GM12878 (cell line): ENCODE measurements at regions not wholly inside any gene's neighbourhood (a gene's known extent, or its start where the extent isn't known, plus 50 kb on each side); places are given as distances from the start of the nearest gene placed in this dataset.

Experiments used
- ATAC-seq: fragments of 200-7000 bp; cut with Tn5 transposase; 3 replicates; pipeline ENCODE4 v1.9.1; 2020; ENCODE audit warnings: mild to moderate bottlenecking, moderate library complexity
- BruUV-seq: library from RNA; stranded (reverse); fragments of 400-500 nt; replicated peaks from 2 replicates; lab custom pipeline; 2021; lab: Mats Ljungman, UMichigan
- CTCF ChIA-PET: fragments of 300-600 bp; sonication (Branson Sonifier 250); formaldehyde crosslinking; extraction: SDS; loops from one replicate; lab custom pipeline; 2021; ENCODE audit warnings: inconsistent platforms; lab: Yijun Ruan, JAX
- POLR2A ChIA-PET: fragments of 350-600 bp; formaldehyde crosslinking; extraction: SDS; loops from one replicate; lab custom pipeline; 2021; ENCODE audit warnings: inconsistent platforms; lab: Charles Lee
- RAD21 ChIA-PET: fragments of 300-600 bp; sonication (Branson Sonifier 250); formaldehyde crosslinking; loops from one replicate; lab custom pipeline; 2023; ENCODE audit warnings: antibody characterized with exemption; ENCODE audit not compliant: unreplicated experiment; lab: Charles Lee
- SMC1A ChIA-PET: fragments of 300-600 bp; sonication (Branson Sonifier 250); formaldehyde crosslinking; loops from one replicate; lab custom pipeline; 2023; ENCODE audit not compliant: unreplicated experiment, uncharacterized antibody; lab: Charles Lee
- DNase-seq: peaks from one replicate; pipeline ENCODE4 v3.0.0-alpha.2; 2011; ENCODE audit warnings: low read depth, low spot score
- FAIRE-seq: peaks from 3 replicates; lab custom pipeline; 2011; peaks lifted over from hg19 to GRCh38; lab: Jason Lieb, UNC
- H2AFZ ChIP-seq: 2 replicates; pipeline ENCODE4 v1.6.0; 2011; ENCODE audit warnings: low read depth, low read length, control low read depth; ENCODE audit not compliant: control insufficient read depth
- H3K27ac ChIP-seq: 2 replicates; pipeline ENCODE4 v1.5.1; 2011; ENCODE audit warnings: control low read depth; ENCODE audit not compliant: control insufficient read depth, insufficient read depth
- H3K27me3 ChIP-seq, 2 experiments: replicated peaks in 1 of 2; 2 replicates each; pipeline versions ENCODE4 v1.6.0 to v1.6.1; 2011; ENCODE audit warnings: low read length in 1 of 2; ENCODE audit not compliant: control insufficient read depth in 2 of 2, insufficient read depth in 2 of 2
- H3K36me3 ChIP-seq, 2 experiments: 2 replicates each; pipeline ENCODE4 v1.5.1; 2011; ENCODE audit warnings: low read length in 1 of 2; ENCODE audit not compliant: control insufficient read depth in 2 of 2, insufficient read depth in 2 of 2
- H3K4me1 ChIP-seq: 2 replicates; pipeline ENCODE4 v1.6.1; 2011; ENCODE audit warnings: mild to moderate bottlenecking, low read length, moderate library complexity, mixed read lengths; ENCODE audit not compliant: control insufficient read depth, insufficient read depth
- H3K4me2 ChIP-seq: 2 replicates; pipeline ENCODE4 v1.6.0; 2011; ENCODE audit warnings: control low read depth; ENCODE audit not compliant: control insufficient read depth, insufficient read depth
- H3K4me3 ChIP-seq: fragments of 200-600 bp; sonication (generic); 2 replicates; pipeline ENCODE4 v1.5.1; 2016
- H3K79me2 ChIP-seq: 2 replicates; pipeline ENCODE4 v1.6.0; 2011; ENCODE audit warnings: low read length; ENCODE audit not compliant: control insufficient read depth, insufficient read depth
- H3K9ac ChIP-seq: 2 replicates; pipeline ENCODE4 v1.8.0; 2011; ENCODE audit warnings: low read length, control low read depth, mixed read lengths; ENCODE audit not compliant: control insufficient read depth, insufficient read depth
- H3K9me3 ChIP-seq: replicated peaks from 3 replicates; pipeline ENCODE4 v1.5.1; 2011; ENCODE audit warnings: mild to moderate bottlenecking, low read length; ENCODE audit not compliant: control insufficient read depth, insufficient read depth
- H4K20me1 ChIP-seq: 2 replicates; pipeline ENCODE4 v1.6.0; 2011; ENCODE audit not compliant: control insufficient read depth, insufficient read depth
- BACH1 ChIP-seq: fragments of 450-650 bp; IDR thresholded peaks from 2 replicates; pipeline ENCODE4 v1.6.1; 2017; ENCODE audit warnings: mild to moderate bottlenecking, borderline replicate concordance
- CBFB ChIP-seq: IDR thresholded peaks from 2 replicates; pipeline ENCODE4 v1.6.1; 2016; ENCODE audit warnings: antibody characterized with exemption, low read depth
- HDAC6 ChIP-seq: fragments of 200-600 bp; sonication (generic); IDR thresholded peaks from one replicate; pipeline ENCODE4 v1.8.0; 2017; ENCODE audit warnings: antibody characterized with exemption; ENCODE audit not compliant: unreplicated experiment
- MYB ChIP-seq: fragments of 150-350 bp; IDR thresholded peaks from 2 replicates; pipeline ENCODE4 v1.6.1; 2014; ENCODE audit warnings: mild to moderate bottlenecking, low read depth, low read length, borderline replicate concordance
- NFIC ChIP-seq: IDR thresholded peaks from 2 replicates; pipeline ENCODE4 v1.6.1; 2012; ENCODE audit warnings: low read depth, mild to moderate bottlenecking, inconsistent platforms, low read length, moderate library complexity
- POLR2AphosphoS2 ChIP-seq: IDR thresholded peaks from 2 replicates; pipeline ENCODE4 v1.6.1; 2011; ENCODE audit warnings: low read depth, mild to moderate bottlenecking, low read length, improper control_type of control experiment, moderate library complexity
- SIN3A ChIP-seq: IDR thresholded peaks from 2 replicates; pipeline ENCODE4 v1.6.1; 2012; ENCODE audit warnings: low read depth, low read length, improper control_type of control experiment
- SP1 ChIP-seq: IDR thresholded peaks from one replicate; pipeline ENCODE4 v1.6.1; 2011; ENCODE audit warnings: low read depth, low read length
- TBL1XR1 ChIP-seq: IDR thresholded peaks from 2 replicates; pipeline ENCODE4 v1.6.1; 2012; ENCODE audit warnings: low read depth, low read length, improper control_type of control experiment
- TCF7 ChIP-seq: IDR thresholded peaks from 2 replicates; pipeline ENCODE4 v1.6.1; 2014; ENCODE audit warnings: antibody characterized with exemption, borderline replicate concordance
- ZNF24 ChIP-seq: fragments of 450-650 bp; IDR thresholded peaks from 2 replicates; pipeline ENCODE4 v1.6.1; 2017; ENCODE audit warnings: antibody characterized with exemption, mild to moderate bottlenecking
- ZNF274 ChIP-seq: IDR thresholded peaks from one replicate; pipeline ENCODE4 v1.8.0; 2011; ENCODE audit not compliant: insufficient read length, insufficient read depth
- ZZZ3 ChIP-seq: IDR thresholded peaks from 2 replicates; pipeline ENCODE4 v1.6.1; 2011; ENCODE audit warnings: low read depth; ENCODE audit not compliant: control insufficient read depth, insufficient read length
- WGBS: methylation state at CpG from one replicate; pipeline ENCODE4 v1.1.6; 2016; ENCODE audit warnings: low lambda C conversion rate; ENCODE audit not compliant: insufficient replicate concordance, insufficient coverage; ENCODE audit errors: missing lambda C conversion rate; 5-methylcytosine and 5-hydroxymethylcytosine counted together
- in situ Hi-C: fragments of 300-500 bp; cut with MboI; formaldehyde crosslinking; loops from 9 replicates; pipeline ENCODE4 v1.14.3; 2018; ENCODE audit warnings: mixed read lengths
- intact Hi-C: fragments of 100-400 bp; cut with micrococcal nuclease; formaldehyde crosslinking; loops from one replicate; pipeline ENCODE4 v1.14.2; 2022; ENCODE audit not compliant: unreplicated experiment
- TF ChIP-seq, protein P1 (sequence below): IDR thresholded peaks from 2 replicates; pipeline ENCODE4 v1.6.1; 2012; ENCODE audit warnings: mild to moderate bottlenecking, low read depth, low read length
- TF ChIP-seq, protein P2 (sequence below): fragments of 450-650 bp; IDR thresholded peaks from 2 replicates; pipeline ENCODE4 v1.6.1; 2018; ENCODE audit warnings: borderline replicate concordance, mild to moderate bottlenecking; ENCODE audit not compliant: partially characterized antibody
- TF ChIP-seq, protein P3 (sequence below): fragments of 450-650 bp; IDR thresholded peaks from 2 replicates; pipeline ENCODE4 v1.6.1; 2016; ENCODE audit warnings: mild to moderate bottlenecking

DNA sequence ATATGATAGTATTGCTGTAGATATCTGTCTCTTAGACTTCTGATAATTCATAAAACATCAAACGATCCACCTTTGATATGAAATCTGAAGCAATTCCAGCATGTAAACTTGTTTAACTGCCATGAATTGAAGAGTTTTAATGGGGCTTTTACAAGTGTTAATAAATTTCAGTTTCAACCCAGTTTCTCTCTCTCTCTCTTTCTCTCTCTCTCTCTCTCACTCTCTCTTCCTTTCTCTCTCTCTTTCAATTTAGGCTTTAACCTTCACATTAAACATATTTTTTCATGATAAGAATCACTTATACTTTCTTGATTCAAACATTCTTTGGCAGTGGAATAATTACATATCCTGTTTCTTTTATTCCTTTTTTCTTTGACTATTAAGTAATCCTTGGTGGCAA lies 296.1 kb downstream of the EPHA4 start (continued):
- TF ChIP-seq, protein P1, sequence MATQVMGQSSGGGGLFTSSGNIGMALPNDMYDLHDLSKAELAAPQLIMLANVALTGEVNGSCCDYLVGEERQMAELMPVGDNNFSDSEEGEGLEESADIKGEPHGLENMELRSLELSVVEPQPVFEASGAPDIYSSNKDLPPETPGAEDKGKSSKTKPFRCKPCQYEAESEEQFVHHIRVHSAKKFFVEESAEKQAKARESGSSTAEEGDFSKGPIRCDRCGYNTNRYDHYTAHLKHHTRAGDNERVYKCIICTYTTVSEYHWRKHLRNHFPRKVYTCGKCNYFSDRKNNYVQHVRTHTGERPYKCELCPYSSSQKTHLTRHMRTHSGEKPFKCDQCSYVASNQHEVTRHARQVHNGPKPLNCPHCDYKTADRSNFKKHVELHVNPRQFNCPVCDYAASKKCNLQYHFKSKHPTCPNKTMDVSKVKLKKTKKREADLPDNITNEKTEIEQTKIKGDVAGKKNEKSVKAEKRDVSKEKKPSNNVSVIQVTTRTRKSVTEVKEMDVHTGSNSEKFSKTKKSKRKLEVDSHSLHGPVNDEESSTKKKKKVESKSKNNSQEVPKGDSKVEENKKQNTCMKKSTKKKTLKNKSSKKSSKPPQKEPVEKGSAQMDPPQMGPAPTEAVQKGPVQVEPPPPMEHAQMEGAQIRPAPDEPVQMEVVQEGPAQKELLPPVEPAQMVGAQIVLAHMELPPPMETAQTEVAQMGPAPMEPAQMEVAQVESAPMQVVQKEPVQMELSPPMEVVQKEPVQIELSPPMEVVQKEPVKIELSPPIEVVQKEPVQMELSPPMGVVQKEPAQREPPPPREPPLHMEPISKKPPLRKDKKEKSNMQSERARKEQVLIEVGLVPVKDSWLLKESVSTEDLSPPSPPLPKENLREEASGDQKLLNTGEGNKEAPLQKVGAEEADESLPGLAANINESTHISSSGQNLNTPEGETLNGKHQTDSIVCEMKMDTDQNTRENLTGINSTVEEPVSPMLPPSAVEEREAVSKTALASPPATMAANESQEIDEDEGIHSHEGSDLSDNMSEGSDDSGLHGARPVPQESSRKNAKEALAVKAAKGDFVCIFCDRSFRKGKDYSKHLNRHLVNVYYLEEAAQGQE = no peak
- TF ChIP-seq, protein P2, sequence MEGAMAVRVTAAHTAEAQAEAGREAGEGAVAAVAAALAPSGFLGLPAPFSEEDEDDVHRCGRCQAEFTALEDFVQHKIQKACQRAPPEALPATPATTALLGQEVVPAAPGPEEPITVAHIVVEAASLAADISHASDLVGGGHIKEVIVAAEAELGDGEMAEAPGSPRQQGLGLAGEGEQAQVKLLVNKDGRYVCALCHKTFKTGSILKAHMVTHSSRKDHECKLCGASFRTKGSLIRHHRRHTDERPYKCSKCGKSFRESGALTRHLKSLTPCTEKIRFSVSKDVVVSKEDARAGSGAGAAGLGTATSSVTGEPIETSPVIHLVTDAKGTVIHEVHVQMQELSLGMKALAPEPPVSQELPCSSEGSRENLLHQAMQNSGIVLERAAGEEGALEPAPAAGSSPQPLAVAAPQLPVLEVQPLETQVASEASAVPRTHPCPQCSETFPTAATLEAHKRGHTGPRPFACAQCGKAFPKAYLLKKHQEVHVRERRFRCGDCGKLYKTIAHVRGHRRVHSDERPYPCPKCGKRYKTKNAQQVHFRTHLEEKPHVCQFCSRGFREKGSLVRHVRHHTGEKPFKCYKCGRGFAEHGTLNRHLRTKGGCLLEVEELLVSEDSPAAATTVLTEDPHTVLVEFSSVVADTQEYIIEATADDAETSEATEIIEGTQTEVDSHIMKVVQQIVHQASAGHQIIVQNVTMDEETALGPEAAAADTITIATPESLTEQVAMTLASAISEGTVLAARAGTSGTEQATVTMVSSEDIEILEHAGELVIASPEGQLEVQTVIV = no peak
- no peak for TF ChIP-seq SIN3A

DNA sequence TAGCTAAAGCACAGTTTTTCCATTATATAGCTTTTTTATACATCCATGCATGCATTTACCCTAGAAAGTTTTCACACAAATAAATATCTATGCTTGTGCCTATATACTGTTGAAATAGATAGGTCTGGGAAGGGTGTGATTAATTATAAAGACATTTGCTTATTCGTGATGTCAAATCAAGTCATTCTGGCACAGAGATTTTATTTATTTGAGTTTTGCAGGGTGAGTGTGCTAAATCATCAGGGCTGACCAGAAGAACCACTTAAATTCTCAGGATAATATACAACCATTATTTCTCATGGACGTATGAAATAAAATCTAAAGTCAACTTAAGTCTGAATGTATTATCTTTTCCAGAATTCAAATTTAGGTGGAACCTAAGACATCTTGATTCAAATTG lies 295.5 kb downstream of the EPHA4 start:
- Histone ChIP-seq H3K9ac (no peak overlapping the region), H3K27ac (no peak overlapping the region), H3K9me3 (no peaks in the 10 kb centered on the region), H3K27me3 (no peaks in the 10 kb centered on the region), H3K4me3 (no peak overlapping the region), H3K36me3 (no peaks in the 10 kb centered on the region), H3K4me2 (no peak overlapping the region), H3K4me1 (no peaks in the 10 kb centered on the region), H4K20me1 (no peaks in the 10 kb centered on the region), H2AFZ (no peak overlapping the region), H3K79me2 (no peaks in the 10 kb centered on the region)
- SMC1A ChIA-PET = no interaction called here
- in situ Hi-C loops = no loop called here
- WGBS = 15% methylated on average over 2 of the region's 2 CpGs
- ATAC-seq = no peak
- POLR2A ChIA-PET = no interaction called here
- CTCF ChIA-PET = no interaction called here
- intact Hi-C loops = no loop called here
- BruUV-seq = no TSS peak
- RAD21 ChIA-PET = no interaction called here
- FAIRE-seq = no peak
- DNase-seq = no peak
- no peak for TF ChIP-seq ZZZ3
- TF ChIP-seq, protein P3, sequence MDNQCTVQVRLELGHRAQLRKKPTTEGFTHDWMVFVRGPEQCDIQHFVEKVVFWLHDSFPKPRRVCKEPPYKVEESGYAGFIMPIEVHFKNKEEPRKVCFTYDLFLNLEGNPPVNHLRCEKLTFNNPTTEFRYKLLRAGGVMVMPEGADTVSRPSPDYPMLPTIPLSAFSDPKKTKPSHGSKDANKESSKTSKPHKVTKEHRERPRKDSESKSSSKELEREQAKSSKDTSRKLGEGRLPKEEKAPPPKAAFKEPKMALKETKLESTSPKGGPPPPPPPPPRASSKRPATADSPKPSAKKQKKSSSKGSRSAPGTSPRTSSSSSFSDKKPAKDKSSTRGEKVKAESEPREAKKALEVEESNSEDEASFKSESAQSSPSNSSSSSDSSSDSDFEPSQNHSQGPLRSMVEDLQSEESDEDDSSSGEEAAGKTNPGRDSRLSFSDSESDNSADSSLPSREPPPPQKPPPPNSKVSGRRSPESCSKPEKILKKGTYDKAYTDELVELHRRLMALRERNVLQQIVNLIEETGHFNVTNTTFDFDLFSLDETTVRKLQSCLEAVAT = no peak
- TF ChIP-seq BACH1 = no peak
- TF ChIP-seq POLR2AphosphoS2 = no peak
- no peak for TF ChIP-seq CBFB
- no peak for TF ChIP-seq MYB
- TF ChIP-seq ZNF24 = no peak
- no peak for TF ChIP-seq HDAC6
- no peak for TF ChIP-seq SP1
- TF ChIP-seq TCF7 = no peak
- no peak for TF ChIP-seq ZNF274
- TF ChIP-seq NFIC = no peak
- no peak for TF ChIP-seq TBL1XR1
